Mucosa of descending colon (tissue), 3 donors: ENCODE measurements at regions not wholly inside any gene's neighbourhood (a gene's known extent, or its start where the extent isn't known, plus 50 kb on each side); places are given as distances from the start of the nearest gene placed in this dataset.

Experiments
- ATAC-seq: fragments of 200-7000 bp; cut with Tn5 transposase; one replicate; pipeline ENCODE4 v1.9.1; 2020; ENCODE audit warnings: mild to moderate bottlenecking, moderate library complexity
- DNase-seq, 3 donors: peaks; one replicate each; pipeline ENCODE4 v3.0.0-alpha.2; 2020
- H3K36me3 ChIP-seq: fragments of 200-600 bp; one replicate; pipeline ENCODE4 v1.8.0; 2021; ENCODE audit warnings: low read depth, mild to moderate bottlenecking
- H3K4me1 ChIP-seq: fragments of 200-600 bp; one replicate; pipeline ENCODE4 v1.8.0; 2021; ENCODE audit warnings: low read depth, mild to moderate bottlenecking
- H3K4me3 ChIP-seq: fragments of 200-600 bp; one replicate; pipeline ENCODE4 v1.8.0; 2021; ENCODE audit warnings: mild to moderate bottlenecking
- H3K9me3 ChIP-seq: fragments of 200-600 bp; one replicate; pipeline ENCODE4 v1.8.0; 2021; ENCODE audit warnings: mild to moderate bottlenecking
- CTCF ChIP-seq: fragments of 200-600 bp; IDR thresholded peaks from one replicate; pipeline ENCODE4 v1.8.0; 2022; ENCODE audit warnings: antibody characterized with exemption, mild to moderate bottlenecking
- intact Hi-C, 2 donors: fragments of 100-400 bp; cut with DNase I in 1 of 2; cut with micrococcal nuclease in 1 of 2; formaldehyde crosslinking; loops; one replicate each; pipeline versions ENCODE4 v1.11.0 to v1.11.1; 2022; cut with DNase I, micrococcal nuclease
- donor health status: DM: no; HTN: no; CAD: no; lungs with moderate emphysema.
- donor health status: DM: no; HTN: no; CAD: no.
- donor health status: DM: no; HTN: yes; CAD: no.

- Histone ChIP-seq H3K4me3 (no peak overlapping the region), H3K36me3 (no peaks in the 10 kb centered on the region), H3K9me3 (no peaks in the 10 kb centered on the region), H3K4me1 (no peaks in the 10 kb centered on the region)
- intact Hi-C loops, result no loop called here
- ATAC-seq (no peak), DNase-seq (no peak)
- no peak for TF ChIP-seq CTCF
Observed at GRCh38 chr19:30208436-30209060, 163.6 kb upstream of the ZNF536 start.

GRCh38 chr19:30209617-30210600 lies 162.3 kb upstream of the ZNF536 start:
- intact Hi-C loops, result no loop called here
- no peaks in the 10 kb centered on the region for H3K9me3 ChIP-seq
- TF ChIP-seq CTCF, result no peak
- H3K36me3 ChIP-seq, result no peaks in the 10 kb centered on the region
- ATAC-seq (no peak), DNase-seq (no peak)
- no peaks in the 10 kb centered on the region for H3K4me1 ChIP-seq
- H3K4me3 ChIP-seq, result no peak overlapping the region

GRCh38 chr19:30212574-30212973 lies 159.6 kb upstream of the ZNF536 start:
- DNase-seq (no peak), ATAC-seq (no peak)
- TF ChIP-seq CTCF, result no peak
- Histone ChIP-seq H3K4me3 (no peak overlapping the region), H3K9me3 (no peaks in the 10 kb centered on the region), H3K36me3 (no peaks in the 10 kb centered on the region), H3K4me1 (no peaks in the 10 kb centered on the region)
- intact Hi-C loops, result no loop called here

- TF ChIP-seq CTCF, result no peak
- Histone ChIP-seq H3K4me1 (no peaks in the 10 kb centered on the region), H3K36me3 (no peaks in the 10 kb centered on the region), H3K9me3 (no peaks in the 10 kb centered on the region), H3K4me3 (no peak overlapping the region)
- DNase-seq (no peak), ATAC-seq (no peak)
- intact Hi-C loops, result no loop called here
Observed at GRCh38 chr19:30214651-30215051, 157.5 kb upstream of the ZNF536 start.

GRCh38 chr19:30215248-30215647 lies 156.9 kb upstream of the ZNF536 start:
- Histone ChIP-seq H3K36me3 (no peaks in the 10 kb centered on the region), H3K9me3 (no peaks in the 10 kb centered on the region), H3K4me3 (no peak overlapping the region), H3K4me1 (no peaks in the 10 kb centered on the region)
- ATAC-seq, result no peak
- no peak for TF ChIP-seq CTCF
- intact Hi-C loops, result no loop called here
- DNase-seq, result no peak
